A549 (cell line): ENCODE measurements at regions not wholly inside any gene's neighbourhood (a gene's known extent, or its start where the extent isn't known, plus 50 kb on each side); places are given as distances from the start of the nearest gene placed in this dataset.

Source experiments
- ATAC-seq, 2 experiments: fragments of 200-7000 bp in 1 of 2; fragments of >200 bp in 1 of 2; cut with Nextera tagmentation in 1 of 2; cut with Tn5 transposase in 1 of 2; 3 replicates each; pipeline versions ENCODE4 v1.8.0 to v1.9.1; 2018 to 2020; ENCODE audit warnings: mild to moderate bottlenecking in 1 of 2, moderate library complexity in 1 of 2
- CTCF ChIA-PET: fragments of 300-600 bp; sonication (Branson Sonifier 250); formaldehyde crosslinking; extraction: SDS; loops from one replicate; lab custom pipeline; 2021; ENCODE audit warnings: antibody characterized with exemption, inconsistent platforms; lab: Yijun Ruan, JAX
- POLR2A ChIA-PET: fragments of 350-600 bp; formaldehyde crosslinking; extraction: SDS; loops from one replicate; lab custom pipeline; 2021; ENCODE audit warnings: antibody characterized with exemption, inconsistent platforms; lab: Yijun Ruan, JAX
- DNase-seq, 2 experiments: peaks; one replicate each; pipeline versions ENCODE4 v3.0.0 to v3.0.0-alpha.2; 2011 to 2016; ENCODE audit warnings: low read depth in 1 of 2, low spot score in 1 of 2
- FAIRE-seq: peaks from 2 replicates; lab custom pipeline; 2011; peaks lifted over from hg19 to GRCh38; lab: Jason Lieb, UNC
- H3K27ac ChIP-seq, 2 experiments: fragments of >200 bp; sonication (Bioruptor Twin); formaldehyde crosslinking; 3 replicates each; pipeline ENCODE4 v1.5.1; 2016 to 2017
- H3K4me1 ChIP-seq: fragments of >200 bp; sonication (Bioruptor Twin); formaldehyde crosslinking; 3 replicates; pipeline ENCODE4 v1.6.1; 2016
- H3K4me2 ChIP-seq: fragments of >200 bp; sonication (Bioruptor Twin); formaldehyde crosslinking; 3 replicates; pipeline ENCODE4 v1.6.1; 2016
- H3K4me3 ChIP-seq: fragments of >200 bp; sonication (Bioruptor Twin); formaldehyde crosslinking; 3 replicates; pipeline ENCODE4 v1.5.1; 2016
- H3K9me3 ChIP-seq: fragments of >200 bp; sonication (Bioruptor Twin); formaldehyde crosslinking; 3 replicates; pipeline ENCODE4 v1.6.1; 2016
- BHLHE40 ChIP-seq: IDR thresholded peaks from 2 replicates; pipeline ENCODE4 v1.6.1; 2012; ENCODE audit warnings: low read depth, low read length, inconsistent platforms
- CBX2 ChIP-seq: fragments of 200-600 bp; sonication (generic); IDR thresholded peaks from 2 replicates; pipeline ENCODE4 v1.6.1; 2016; ENCODE audit warnings: low read depth, mild to moderate bottlenecking, borderline replicate concordance
- CBX8 ChIP-seq: fragments of 200-600 bp; sonication (generic); IDR thresholded peaks from 2 replicates; pipeline ENCODE4 v1.6.1; 2016
- CHD4 ChIP-seq: fragments of 200-600 bp; sonication (generic); IDR thresholded peaks from 2 replicates; pipeline ENCODE4 v1.6.1; 2016; ENCODE audit warnings: antibody characterized with exemption, mild to moderate bottlenecking, borderline replicate concordance
- EHMT2 ChIP-seq: fragments of 200-600 bp; sonication (generic); IDR thresholded peaks from 2 replicates; pipeline ENCODE4 v1.6.1; 2016; ENCODE audit warnings: antibody characterized with exemption, low read depth, mild to moderate bottlenecking, moderate library complexity
- ELK1 ChIP-seq: fragments of 150-350 bp; IDR thresholded peaks from 2 replicates; pipeline ENCODE4 v1.6.1; 2014; ENCODE audit warnings: low read depth, mild to moderate bottlenecking, low read length
- HES2 ChIP-seq: fragments of >200 bp; sonication (Bioruptor Twin); formaldehyde crosslinking; IDR thresholded peaks from 2 replicates; pipeline ENCODE4 v1.6.1; 2016
- HMGXB4 ChIP-seq: fragments of 250-450 bp; sonication (Bioruptor Pico); IDR thresholded peaks from 2 replicates; pipeline ENCODE4 v1.5.0; 2021; ENCODE audit warnings: mild to moderate bottlenecking, moderate library complexity, borderline replicate concordance
- HOXB13 ChIP-seq: fragments of 250-450 bp; sonication (Bioruptor Pico); IDR thresholded peaks from 2 replicates; pipeline ENCODE4 v1.5.0; 2020; ENCODE audit warnings: low read depth, mild to moderate bottlenecking, moderate library complexity
- JUNB ChIP-seq: fragments of >200 bp; sonication (Bioruptor Twin); formaldehyde crosslinking; IDR thresholded peaks from 2 replicates; pipeline ENCODE4 v1.6.1; 2016
- MYC ChIP-seq: IDR thresholded peaks from 2 replicates; pipeline ENCODE4 v1.6.1; 2012; ENCODE audit warnings: mild to moderate bottlenecking, inconsistent platforms, low read length, improper control_type of control experiment, borderline replicate concordance
- NFE2L2 ChIP-seq: fragments of 150-350 bp; conservative IDR thresholded peaks from 2 replicates; pipeline ENCODE4 v1.6.1; 2014; ENCODE audit warnings: low read length
- NR3C1 ChIP-seq: fragments of >200 bp; sonication (Bioruptor Twin); formaldehyde crosslinking; IDR thresholded peaks from 3 replicates; pipeline ENCODE4 v1.6.1; 2017
- RAD21 ChIP-seq, 2 experiments: fragments of >200 bp in 1 of 2; sonication (Bioruptor Twin) in 1 of 2; formaldehyde crosslinking in 1 of 2; IDR thresholded peaks in 1 of 2; conservative IDR thresholded peaks in 1 of 2; 2 replicates in 1 of 2; 3 replicates in 1 of 2; pipeline ENCODE4 v1.6.1; 2012 to 2018; ENCODE audit warnings: inconsistent platforms in 1 of 2
- RARB ChIP-seq: fragments of 250-450 bp; sonication (Bioruptor Pico); IDR thresholded peaks from 2 replicates; pipeline ENCODE4 v1.8.0; 2021; ENCODE audit warnings: mild to moderate bottlenecking, moderate library complexity
- REST ChIP-seq: fragments of 200-600 bp; sonication (generic); IDR thresholded peaks from 2 replicates; pipeline ENCODE4 v1.6.1; 2016; ENCODE audit warnings: antibody characterized with exemption, mild to moderate bottlenecking, moderate library complexity
- SREBF2 ChIP-seq: fragments of 450-650 bp; IDR thresholded peaks from 2 replicates; pipeline ENCODE4 v1.6.1; 2014; ENCODE audit warnings: mild to moderate bottlenecking, moderate library complexity
- TP53 ChIP-seq: fragments of 250-450 bp; sonication (Bioruptor Pico); IDR thresholded peaks from 2 replicates; pipeline ENCODE4 v1.5.0; 2021; ENCODE audit warnings: mild to moderate bottlenecking, moderate library complexity
- USF2 ChIP-seq: fragments of 450-650 bp; IDR thresholded peaks from 2 replicates; pipeline ENCODE4 v1.6.1; 2014; ENCODE audit warnings: antibody characterized with exemption
- ZFP36 ChIP-seq: fragments of 450-650 bp; IDR thresholded peaks from 2 replicates; pipeline ENCODE4 v1.6.1; 2014; ENCODE audit warnings: borderline replicate concordance; ENCODE audit not compliant: partially characterized antibody
- ZNF302 ChIP-seq: fragments of 250-450 bp; sonication (Bioruptor Pico); IDR thresholded peaks from 2 replicates; pipeline ENCODE4 v1.9.0; 2021; ENCODE audit warnings: inconsistent platforms, mild to moderate bottlenecking, moderate library complexity
- WGBS: methylation state at CpG from one replicate; pipeline ENCODE4 v1.1.6; 2017; ENCODE audit errors: missing lambda C conversion rate; 5-methylcytosine and 5-hydroxymethylcytosine counted together
- TF ChIP-seq, protein P1 (sequence below): fragments of >200 bp; sonication (Bioruptor Twin); formaldehyde crosslinking; IDR thresholded peaks from 3 replicates; pipeline ENCODE4 v1.6.1; 2016
- TF ChIP-seq, protein P2 (sequence below): IDR thresholded peaks from 2 replicates; pipeline ENCODE4 v1.6.1; 2012
- TF ChIP-seq, protein P3 (sequence below): IDR thresholded peaks from 2 replicates; pipeline ENCODE4 v1.6.1; 2012
- TF ChIP-seq, protein P4 (sequence below): fragments of 250-450 bp; sonication (Bioruptor Pico); IDR thresholded peaks from 2 replicates; pipeline ENCODE4 v1.5.0; 2020; ENCODE audit warnings: low read depth, mild to moderate bottlenecking, moderate library complexity

DNA sequence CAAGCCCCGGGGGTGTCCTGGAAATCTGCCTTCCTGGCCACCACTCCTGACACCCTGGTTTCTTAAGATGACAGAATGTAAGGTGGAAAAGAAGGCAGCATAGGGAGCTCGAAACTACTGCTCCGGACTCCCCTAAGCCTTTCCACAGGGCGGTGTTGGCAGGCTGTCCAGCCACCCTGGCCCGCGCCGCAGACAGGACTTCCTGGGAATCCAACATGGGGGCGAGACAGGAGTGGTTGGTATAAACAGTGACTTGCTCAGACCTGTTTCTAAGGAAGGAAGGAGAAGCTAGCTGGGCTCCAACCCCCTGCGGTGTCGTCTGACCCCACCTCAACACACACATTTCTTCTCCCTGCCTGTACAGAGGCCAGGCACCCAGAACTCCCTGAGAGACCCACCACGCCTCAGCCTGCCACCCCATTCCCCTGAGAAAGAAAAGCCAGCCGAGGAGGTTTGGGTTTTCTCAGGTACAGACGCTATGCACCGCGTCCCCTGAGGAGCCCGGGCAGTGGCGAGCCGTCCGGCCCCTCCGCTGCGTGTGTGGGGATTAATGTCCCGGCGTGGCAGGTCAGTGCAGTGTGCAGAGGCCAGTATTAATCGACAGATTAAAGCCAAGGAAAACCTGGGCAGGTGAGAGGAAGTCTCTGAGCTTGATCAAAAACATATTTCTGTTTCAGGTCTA, 349.6 kb upstream of the MKI67 start:
- no peak overlapping the region for H3K4me3 ChIP-seq
- H3K9me3 ChIP-seq = no peaks in the 10 kb centered on the region
- FAIRE-seq (no peak), DNase-seq (no peak), ATAC-seq (no peak)
- H3K4me1 ChIP-seq = no peaks in the 10 kb centered on the region
- CTCF ChIA-PET = no interaction called here
- TF ChIP-seq, protein P1, sequence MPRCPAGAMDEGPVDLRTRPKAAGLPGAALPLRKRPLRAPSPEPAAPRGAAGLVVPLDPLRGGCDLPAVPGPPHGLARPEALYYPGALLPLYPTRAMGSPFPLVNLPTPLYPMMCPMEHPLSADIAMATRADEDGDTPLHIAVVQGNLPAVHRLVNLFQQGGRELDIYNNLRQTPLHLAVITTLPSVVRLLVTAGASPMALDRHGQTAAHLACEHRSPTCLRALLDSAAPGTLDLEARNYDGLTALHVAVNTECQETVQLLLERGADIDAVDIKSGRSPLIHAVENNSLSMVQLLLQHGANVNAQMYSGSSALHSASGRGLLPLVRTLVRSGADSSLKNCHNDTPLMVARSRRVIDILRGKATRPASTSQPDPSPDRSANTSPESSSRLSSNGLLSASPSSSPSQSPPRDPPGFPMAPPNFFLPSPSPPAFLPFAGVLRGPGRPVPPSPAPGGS = no peak
- TF ChIP-seq, protein P2, sequence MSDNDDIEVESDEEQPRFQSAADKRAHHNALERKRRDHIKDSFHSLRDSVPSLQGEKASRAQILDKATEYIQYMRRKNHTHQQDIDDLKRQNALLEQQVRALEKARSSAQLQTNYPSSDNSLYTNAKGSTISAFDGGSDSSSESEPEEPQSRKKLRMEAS = no peak
- no peak for TF ChIP-seq ZNF302
- no peak for TF ChIP-seq USF2
- TF ChIP-seq HMGXB4 (CRISPR knock-in tag) = no peak
- no peak for TF ChIP-seq RAD21 (conservative IDR thresholded peaks at IDR 0.05 in 1 of 2, IDR thresholded peaks at IDR 0.05 in 1 of 2)
- TF ChIP-seq, protein P3, sequence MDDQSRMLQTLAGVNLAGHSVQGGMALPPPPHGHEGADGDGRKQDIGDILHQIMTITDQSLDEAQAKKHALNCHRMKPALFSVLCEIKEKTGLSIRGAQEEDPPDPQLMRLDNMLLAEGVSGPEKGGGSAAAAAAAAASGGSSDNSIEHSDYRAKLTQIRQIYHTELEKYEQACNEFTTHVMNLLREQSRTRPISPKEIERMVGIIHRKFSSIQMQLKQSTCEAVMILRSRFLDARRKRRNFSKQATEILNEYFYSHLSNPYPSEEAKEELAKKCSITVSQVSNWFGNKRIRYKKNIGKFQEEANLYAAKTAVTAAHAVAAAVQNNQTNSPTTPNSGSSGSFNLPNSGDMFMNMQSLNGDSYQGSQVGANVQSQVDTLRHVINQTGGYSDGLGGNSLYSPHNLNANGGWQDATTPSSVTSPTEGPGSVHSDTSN = no peak
- TF ChIP-seq MYC = no peak
- no peak for TF ChIP-seq CBX8
- no peak for TF ChIP-seq BHLHE40
- TF ChIP-seq RARB (CRISPR knock-in tag) = no peak
- no peak for TF ChIP-seq JUNB
- TF ChIP-seq REST = no peak
- no peak overlapping the region for H3K27ac ChIP-seq
- no peak overlapping the region for H3K4me2 ChIP-seq
- POLR2A ChIA-PET = no interaction called here
- 35% methylated on average over 23 of the region's 24 CpGs for WGBS

GRCh38 chr10:128476368-128476725, 350.1 kb upstream of the MKI67 start:
- Histone ChIP-seq H3K27ac (no peak overlapping the region), H3K4me2 (no peak overlapping the region), H3K4me1 (no peaks in the 10 kb centered on the region), H3K4me3 (no peak overlapping the region), H3K9me3 (no peaks in the 10 kb centered on the region)
- CTCF ChIA-PET = no interaction called here
- ATAC-seq (no peak), FAIRE-seq (no peak), DNase-seq (no peak)
- POLR2A ChIA-PET = no interaction called here
- WGBS = 15% methylated on average over 7 of the region's 7 CpGs
- no peak for TF ChIP-seq HOXB13 (CRISPR knock-in tag)
- TF ChIP-seq HES2 = no peak
- TF ChIP-seq RAD21 (conservative IDR thresholded peaks at IDR 0.05 in 1 of 2, IDR thresholded peaks at IDR 0.05 in 1 of 2) = no peak
- TF ChIP-seq TP53 (CRISPR knock-in tag) = no peak
- no peak for TF ChIP-seq ELK1
- TF ChIP-seq SREBF2 = no peak
- TF ChIP-seq, protein P4, sequence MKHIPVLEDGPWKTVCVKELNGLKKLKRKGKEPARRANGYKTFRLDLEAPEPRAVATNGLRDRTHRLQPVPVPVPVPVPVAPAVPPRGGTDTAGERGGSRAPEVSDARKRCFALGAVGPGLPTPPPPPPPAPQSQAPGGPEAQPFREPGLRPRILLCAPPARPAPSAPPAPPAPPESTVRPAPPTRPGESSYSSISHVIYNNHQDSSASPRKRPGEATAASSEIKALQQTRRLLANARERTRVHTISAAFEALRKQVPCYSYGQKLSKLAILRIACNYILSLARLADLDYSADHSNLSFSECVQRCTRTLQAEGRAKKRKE = no peak
- TF ChIP-seq CBX2 = no peak
- TF ChIP-seq EHMT2 = no peak
- no peak for TF ChIP-seq NFE2L2
- no peak for TF ChIP-seq CHD4
- no peak for TF ChIP-seq ZFP36
- no peak for TF ChIP-seq NR3C1
- TF ChIP-seq, protein P2 = no peak
